Progenitor cell of endocrine pancreas (in vitro differentiated cells): ENCODE measurements at regions not wholly inside any gene's neighbourhood (a gene's known extent, or its start where the extent isn't known, plus 50 kb on each side); places are given as distances from the start of the nearest gene placed in this dataset.

Experiments
- DNase-seq: peaks from one replicate; pipeline ENCODE4 v3.0.0; 2021; ENCODE audit warnings: low spot score; ENCODE audit not compliant: unreplicated experiment
- H3K27ac Mint-ChIP-seq: 2 replicates; pipeline ENCODE4 v1.8.0; 2021; ENCODE audit warnings: mild to moderate bottlenecking, moderate library complexity, mixed read lengths
- H3K27me3 Mint-ChIP-seq: 2 replicates; pipeline ENCODE4 v1.8.0; 2021; ENCODE audit warnings: mixed read lengths
- H3K36me3 Mint-ChIP-seq: 2 replicates; pipeline ENCODE4 v1.8.0; 2022; ENCODE audit warnings: mixed read lengths; ENCODE audit not compliant: insufficient read depth
- H3K4me1 Mint-ChIP-seq: 2 replicates; pipeline ENCODE4 v1.8.0; 2021; ENCODE audit warnings: low read depth, mixed read lengths
- H3K4me3 Mint-ChIP-seq: 2 replicates; pipeline ENCODE4 v1.8.0; 2021; ENCODE audit warnings: low read depth, mild to moderate bottlenecking, moderate library complexity, mixed read lengths
- H3K9me3 Mint-ChIP-seq: 2 replicates; pipeline ENCODE4 v1.8.0; 2021; ENCODE audit warnings: low read depth, mixed read lengths
- CTCF ChIP-seq: fragments of 200-600 bp; sonication (generic); IDR thresholded peaks from one replicate; pipeline ENCODE4 v1.5.0; 2021; ENCODE audit warnings: antibody characterized with exemption, mild to moderate bottlenecking; ENCODE audit not compliant: unreplicated experiment

- peaks cover 5% of the 10 kb centered on the region for H3K4me1 Mint-ChIP-seq
- TF ChIP-seq CTCF = no peak
- no peaks in the 10 kb centered on the region for H3K36me3 Mint-ChIP-seq
- DNase-seq = no peak
- H3K27me3 Mint-ChIP-seq = peaks cover 28% of the 10 kb centered on the region
- no peak overlapping the region for H3K27ac Mint-ChIP-seq
- H3K4me3 Mint-ChIP-seq = no peak overlapping the region
- no peaks in the 10 kb centered on the region for H3K9me3 Mint-ChIP-seq
Observed at GRCh38 chr2:176822060-176822459, 390.5 kb upstream of the HNRNPA3 start.

GRCh38 chr2:176826356-176826755, 386.2 kb upstream of the HNRNPA3 start:
- H3K36me3 Mint-ChIP-seq = no peaks in the 10 kb centered on the region

DNA sequence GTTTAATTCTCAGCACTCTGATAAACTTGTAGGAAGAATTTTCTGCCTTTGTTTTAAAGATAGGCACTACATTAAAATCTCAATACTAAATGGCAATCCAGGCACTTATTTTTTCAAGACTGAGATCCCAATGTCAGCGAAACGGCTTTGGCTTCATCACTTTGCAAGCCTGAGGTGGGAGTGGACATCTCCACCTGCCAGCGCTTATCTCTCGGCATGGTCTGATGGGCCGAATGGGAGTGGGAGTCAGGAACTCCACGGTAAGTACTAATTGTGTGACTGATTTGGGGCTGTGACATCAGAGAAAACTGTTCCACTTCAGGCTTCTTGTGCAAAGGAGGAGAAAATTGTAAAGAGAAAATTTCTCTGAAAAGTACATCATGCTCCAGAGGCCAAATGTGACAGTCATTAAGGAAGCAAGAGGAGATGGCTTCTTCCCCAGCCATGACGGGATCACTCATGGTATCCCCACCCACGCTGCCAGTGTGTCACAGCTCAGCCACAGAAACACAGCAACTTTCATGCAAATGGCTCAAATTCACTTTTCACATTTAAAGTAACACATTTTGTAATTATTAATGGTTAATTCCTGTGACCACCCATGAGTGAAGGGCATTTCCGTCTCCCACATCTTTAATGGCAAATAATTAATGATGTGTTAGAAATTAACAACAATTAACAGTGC, 385.5 kb upstream of the HNRNPA3 start:
- H3K4me3 Mint-ChIP-seq = no peak overlapping the region
- H3K9me3 Mint-ChIP-seq = no peaks in the 10 kb centered on the region
- no peaks in the 10 kb centered on the region for H3K36me3 Mint-ChIP-seq
- no peak for TF ChIP-seq CTCF
- H3K27me3 Mint-ChIP-seq = peaks cover 23% of the 10 kb centered on the region
- no peak overlapping the region for H3K27ac Mint-ChIP-seq
- no peak for DNase-seq
- H3K4me1 Mint-ChIP-seq = peaks cover 3% of the 10 kb centered on the region

More at GRCh38 chr2:176826356-176826755, 386.2 kb upstream of the HNRNPA3 start:
- H3K27ac Mint-ChIP-seq = no peak overlapping the region
- no peak for DNase-seq
- H3K27me3 Mint-ChIP-seq = peaks cover 25% of the 10 kb centered on the region
- H3K4me1 Mint-ChIP-seq = peaks cover 3% of the 10 kb centered on the region
- H3K4me3 Mint-ChIP-seq = no peak overlapping the region
- no peak for TF ChIP-seq CTCF
- H3K9me3 Mint-ChIP-seq = no peaks in the 10 kb centered on the region

GRCh38 chr2:176830362-176830761, 382.2 kb upstream of the HNRNPA3 start:
- TF ChIP-seq CTCF = no peak
- Mint-ChIP-seq H3K27ac (no peak overlapping the region), H3K4me3 (no peak overlapping the region), H3K36me3 (no peaks in the 10 kb centered on the region), H3K4me1 (peaks cover 3% of the 10 kb centered on the region), H3K27me3 (peaks cover 13% of the 10 kb centered on the region), H3K9me3 (no peaks in the 10 kb centered on the region)
- no peak for DNase-seq

DNA sequence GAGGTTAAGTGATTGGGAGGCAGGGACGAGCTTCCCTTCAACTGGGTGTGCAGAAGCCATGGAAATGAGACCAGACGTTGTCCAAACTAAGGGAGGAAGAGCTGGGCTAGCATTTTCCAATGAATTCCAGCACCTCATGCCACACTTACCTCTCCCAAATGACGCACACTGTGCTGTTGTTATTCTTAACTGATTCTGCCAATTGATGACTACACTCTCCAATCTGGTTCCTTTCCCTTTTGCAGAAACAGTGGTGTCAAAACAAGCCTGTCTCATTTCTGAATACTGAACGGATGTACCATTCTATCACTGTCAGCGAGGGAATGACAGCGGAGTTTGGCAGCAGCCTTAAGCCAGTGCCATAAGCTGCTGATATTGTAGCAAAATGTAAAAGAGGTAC, 380.5 kb upstream of the HNRNPA3 start:
- Mint-ChIP-seq H3K4me1 (peaks cover 3% of the 10 kb centered on the region), H3K4me3 (no peak overlapping the region), H3K27ac (no peak overlapping the region), H3K27me3 (peaks cover 6% of the 10 kb centered on the region), H3K9me3 (no peaks in the 10 kb centered on the region), H3K36me3 (no peaks in the 10 kb centered on the region)
- no peak for TF ChIP-seq CTCF
- no peak for DNase-seq
